HG02623 (cell line): ENCODE measurements at regions not wholly inside any gene's neighbourhood (a gene's known extent, or its start where the extent isn't known, plus 50 kb on each side); places are given as distances from the start of the nearest gene placed in this dataset.

Experiments used
- ATAC-seq: cut with Tn5 transposase; IDR thresholded peaks from one replicate; pipeline ENCODE4 v1.9.1; 2021; ENCODE audit warnings: moderate library complexity; ENCODE audit not compliant: unreplicated experiment

DNA sequence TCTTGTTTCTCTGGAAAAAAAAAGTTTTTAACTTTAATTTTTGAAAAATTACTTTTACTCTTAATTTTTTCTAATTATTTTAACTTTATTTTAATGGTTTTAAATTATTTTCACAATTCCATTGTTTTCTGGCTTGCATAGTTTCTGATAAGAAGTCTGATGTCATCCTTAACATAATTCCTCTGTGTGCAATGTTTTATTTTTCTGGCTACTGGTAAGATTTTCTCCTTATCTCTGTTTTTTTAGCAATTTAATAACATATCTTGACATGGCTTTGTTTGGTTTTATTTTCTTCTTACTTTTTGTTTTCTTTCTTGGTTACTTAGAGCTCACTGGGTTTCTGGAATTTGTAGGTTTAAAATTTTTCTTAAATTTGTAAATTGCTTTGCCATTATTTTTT, 114.8 kb downstream of the TBXT start:
- ATAC-seq: no peak

GRCh38 chr6:166050559-166050958, 117.1 kb downstream of the TBXT start:
- ATAC-seq: no peak

DNA sequence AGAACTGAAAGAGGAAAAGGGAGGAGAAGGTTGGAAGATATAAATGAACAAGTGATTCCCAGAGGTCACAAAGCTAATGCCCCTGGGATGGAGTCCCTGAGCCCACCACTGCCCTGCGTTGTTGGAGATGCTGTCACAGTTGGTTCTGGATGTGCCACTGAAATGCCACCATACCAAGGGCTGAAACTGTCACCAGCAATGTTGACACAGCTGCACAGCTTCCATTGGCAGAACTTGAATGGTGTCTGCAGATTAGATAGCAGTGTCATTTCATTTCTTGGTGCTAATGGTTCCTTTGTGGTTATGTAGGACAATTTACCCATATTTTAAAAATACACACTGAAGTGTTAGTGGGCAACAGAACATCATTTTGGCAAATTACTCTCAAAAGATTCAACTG, 120.7 kb downstream of the TBXT start:
- no peak for ATAC-seq

DNA sequence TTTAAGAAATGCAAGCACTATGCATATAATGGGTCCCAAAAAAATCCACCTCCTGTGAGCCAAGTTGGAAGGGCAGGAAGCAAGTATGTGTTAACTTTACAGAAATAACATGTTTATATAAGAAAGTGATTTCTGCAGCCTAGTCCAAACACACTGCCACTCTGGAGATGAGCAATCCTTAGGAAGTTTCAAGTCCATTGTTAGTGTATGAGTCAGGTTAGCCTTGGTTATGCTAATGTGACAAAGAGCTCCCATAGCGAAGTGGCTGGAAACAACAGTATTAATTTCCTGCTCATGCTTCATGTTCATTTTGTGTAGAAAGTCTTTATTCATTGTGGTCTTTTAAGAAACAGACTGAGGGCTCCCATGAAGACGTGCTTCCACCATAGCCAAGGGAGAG, 121.4 kb downstream of the TBXT start:
- no peak for ATAC-seq

DNA sequence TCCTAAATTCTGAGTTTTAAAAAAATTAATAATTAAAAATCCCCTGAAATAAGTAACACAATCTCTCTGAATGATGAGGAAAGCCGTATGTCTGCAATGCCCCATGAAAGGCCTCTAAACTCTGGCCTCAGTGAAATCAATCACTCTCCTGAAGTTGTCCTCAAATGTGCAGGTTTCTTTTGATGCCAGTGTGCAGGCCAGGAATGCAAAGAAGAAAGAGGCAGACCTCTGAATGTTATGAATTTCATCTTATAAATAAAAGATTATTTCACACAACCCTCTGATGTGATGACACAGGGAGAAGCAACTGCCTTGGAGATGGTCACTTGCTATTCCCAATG, 121.8 kb downstream of the TBXT start:
- ATAC-seq: no peak

DNA sequence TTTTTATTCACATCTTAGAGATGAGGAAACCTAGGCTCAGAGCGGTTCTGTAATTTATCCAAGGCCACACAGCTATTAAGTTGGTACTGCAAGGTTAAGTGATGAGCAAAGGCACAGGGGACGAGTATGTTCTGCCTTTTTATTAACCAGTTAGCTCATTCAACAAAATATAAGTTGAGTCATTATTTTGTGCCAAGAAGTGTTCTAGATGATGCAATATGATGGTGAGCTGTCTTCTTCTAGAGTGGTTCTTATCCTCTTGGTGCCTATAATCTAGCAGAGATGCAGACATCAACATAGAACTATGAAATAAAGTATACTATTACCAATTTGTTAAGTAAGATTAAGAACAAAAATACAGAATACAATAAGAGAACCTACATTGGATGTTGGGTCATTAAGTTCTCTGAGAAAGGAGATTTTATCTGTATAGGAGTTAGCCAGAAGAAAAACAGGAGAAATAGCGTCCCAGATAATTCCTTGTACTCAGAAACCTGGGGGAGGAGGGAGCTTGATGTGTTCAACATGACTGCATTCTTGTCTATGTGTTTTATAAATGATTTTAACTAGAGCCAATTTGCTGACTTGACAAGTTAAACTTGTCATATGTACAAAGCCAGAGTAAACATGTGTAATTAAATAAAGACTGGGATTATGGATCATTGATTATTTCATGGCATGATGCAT, 122.3 kb downstream of the TBXT start:
- no peak for ATAC-seq

GRCh38 chr6:166041277-166041676, 126.4 kb downstream of the TBXT start:
- ATAC-seq: no peak

DNA sequence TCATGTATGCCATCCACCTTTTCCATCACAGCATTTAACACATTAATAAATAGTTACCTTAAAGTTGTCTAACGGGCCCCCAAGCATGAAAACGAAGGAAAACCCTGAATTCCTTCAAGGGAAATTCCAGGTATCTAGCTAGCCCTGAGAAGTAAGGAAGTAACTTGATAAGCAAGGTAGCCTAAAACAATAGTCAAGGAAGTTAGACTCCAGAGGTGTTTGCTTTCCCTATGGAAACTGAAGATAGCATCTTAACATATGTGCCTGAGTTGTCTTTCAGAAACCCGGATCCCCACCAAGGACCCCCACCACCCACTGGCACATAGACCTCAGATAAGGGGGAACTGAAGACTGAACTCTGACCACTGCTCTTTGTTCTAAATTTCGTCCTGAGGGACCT, 127.4 kb downstream of the TBXT start:
- no peak for ATAC-seq

- no peak for ATAC-seq
Measured at GRCh38 chr6:166036316-166037095, 131.1 kb downstream of the TBXT start.

DNA sequence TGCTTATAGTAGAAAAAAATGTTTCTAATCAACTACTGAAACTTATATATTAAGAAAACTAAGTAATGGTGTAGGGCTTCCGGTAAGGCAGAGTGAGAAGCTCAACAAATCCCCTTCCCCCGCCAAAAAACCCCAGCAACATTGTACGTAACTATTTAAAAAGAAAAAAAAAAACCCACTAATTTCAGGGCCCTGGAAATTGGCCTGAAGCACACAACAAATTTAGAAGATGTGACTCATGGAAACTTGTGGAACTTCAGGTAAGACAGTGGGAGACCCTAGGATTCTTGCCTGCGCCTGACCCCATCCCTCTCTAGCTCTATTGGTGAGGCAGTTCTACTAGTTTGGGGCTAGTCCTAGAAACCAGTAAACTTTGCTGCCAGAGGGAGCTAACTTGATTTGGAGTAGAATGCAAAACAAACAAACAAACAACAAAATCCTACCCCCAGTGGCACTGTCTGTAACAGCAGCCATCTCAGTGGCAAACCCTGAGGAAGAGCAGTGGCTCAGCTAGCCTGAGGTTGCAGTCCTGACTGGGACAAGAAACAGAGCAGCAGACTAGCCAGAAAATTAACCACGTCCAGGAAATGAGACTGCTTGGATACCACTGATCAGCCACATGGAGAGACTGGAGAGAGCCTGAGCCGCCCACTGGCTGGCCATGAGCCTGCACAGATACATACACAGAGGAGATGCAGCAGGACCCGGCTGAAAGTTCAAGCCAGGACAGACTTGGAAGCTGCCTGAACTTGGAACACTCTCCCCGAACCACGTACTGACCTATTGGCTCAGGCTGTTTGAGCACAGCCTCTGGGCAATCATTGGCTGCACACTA, 135.1 kb downstream of the TBXT start:
- no peak for ATAC-seq

DNA sequence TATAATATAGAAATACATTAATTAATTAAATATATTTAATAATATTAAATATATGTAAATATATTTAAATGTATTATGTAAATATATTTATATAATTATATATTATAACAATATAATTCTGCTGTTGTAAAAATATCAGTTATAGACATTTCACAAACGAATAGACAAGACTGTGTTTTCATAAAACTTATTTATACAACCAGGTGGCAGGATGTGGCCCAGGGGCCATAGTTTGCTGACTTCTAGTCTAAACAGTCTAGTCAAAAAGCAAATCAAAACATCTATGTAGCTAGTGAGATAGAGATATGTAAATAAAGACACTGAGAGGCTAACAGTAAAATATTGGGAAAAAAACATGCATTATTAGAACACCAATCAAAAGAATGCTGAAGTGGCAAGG, 136.4 kb downstream of the TBXT start:
- no peak for ATAC-seq

GRCh38 chr6:166029506-166029905, 138.1 kb downstream of the TBXT start:
- ATAC-seq: no peak

DNA sequence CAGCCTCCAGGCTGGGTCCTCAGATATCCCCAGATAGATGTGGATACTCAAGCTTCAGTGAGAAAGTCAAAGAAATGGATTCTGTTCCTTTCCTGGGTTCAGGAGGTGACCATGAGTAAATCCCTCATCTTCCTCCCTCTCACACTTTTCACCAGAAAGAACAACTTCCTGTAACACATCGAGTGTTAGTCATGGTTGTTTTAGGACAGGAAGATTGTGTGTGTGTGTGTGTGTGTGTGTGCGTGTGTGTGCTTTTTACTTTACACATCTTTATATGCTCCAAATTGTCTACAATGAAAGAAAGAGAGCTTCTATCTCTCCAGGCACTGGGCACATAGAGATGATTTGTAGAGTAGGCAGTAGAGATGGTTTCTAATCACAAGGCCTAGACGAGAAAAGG, 139.9 kb downstream of the TBXT start:
- ATAC-seq: no peak

GRCh38 chr6:166026586-166027126, 141.0 kb downstream of the TBXT start:
- ATAC-seq: no peak

DNA sequence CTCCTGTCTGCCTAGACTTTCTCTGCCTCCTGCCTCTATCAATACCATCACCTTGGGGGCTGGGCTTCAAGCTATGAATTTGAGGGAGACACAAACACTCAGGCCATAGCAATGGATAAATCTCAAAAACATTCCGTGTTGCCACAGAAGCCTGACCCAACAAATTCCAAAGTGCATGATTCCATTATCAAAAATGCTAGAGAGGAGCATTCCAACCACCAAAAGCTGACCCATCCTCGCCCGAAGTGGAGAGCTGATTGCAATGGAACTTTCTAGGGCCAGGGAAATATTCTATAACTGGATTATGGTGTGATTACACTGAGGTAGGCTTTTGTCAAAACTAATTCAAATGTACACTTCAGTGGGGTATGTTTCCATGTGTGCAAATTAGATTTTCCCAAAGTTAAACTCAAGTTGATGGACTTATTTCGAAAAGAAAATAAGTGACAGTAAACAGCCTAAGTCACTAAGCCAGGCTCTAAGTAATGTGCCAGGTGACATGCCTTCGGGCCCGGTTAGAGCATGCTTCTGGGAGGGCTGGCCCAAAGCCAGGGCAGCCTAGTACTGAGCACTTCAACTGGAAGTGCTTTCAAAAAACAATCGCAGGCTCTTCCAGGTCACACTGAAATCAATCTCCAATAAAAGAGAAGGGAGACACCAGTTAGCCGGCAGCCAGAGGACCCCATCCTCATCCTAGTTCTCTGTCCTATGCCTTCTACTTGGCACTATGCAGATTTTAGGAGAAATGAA, 142.3 kb downstream of the TBXT start:
- ATAC-seq: no peak

DNA sequence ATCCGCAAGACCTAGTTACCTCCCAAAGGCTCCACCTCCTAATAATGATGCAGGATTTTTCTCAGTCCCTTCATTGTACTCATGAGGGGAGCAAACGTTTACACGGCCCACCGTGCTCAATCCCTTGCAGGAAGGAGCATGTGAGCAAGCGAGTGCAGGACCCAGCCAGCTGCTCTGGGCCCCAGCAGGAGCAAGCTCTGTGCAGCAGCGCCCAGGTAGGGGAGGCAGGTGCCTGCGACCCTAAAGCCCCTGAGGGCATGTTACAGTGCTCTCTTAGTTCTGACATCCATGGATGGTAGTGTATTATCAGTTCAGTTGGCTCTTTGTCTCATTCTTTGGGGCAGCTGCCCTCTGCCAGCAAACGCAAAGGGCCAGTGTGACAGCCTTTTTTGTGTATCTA, 143.4 kb downstream of the TBXT start:
- ATAC-seq: no peak

- ATAC-seq: no peak
Measured at GRCh38 chr6:166023273-166023989, 144.2 kb downstream of the TBXT start.

DNA sequence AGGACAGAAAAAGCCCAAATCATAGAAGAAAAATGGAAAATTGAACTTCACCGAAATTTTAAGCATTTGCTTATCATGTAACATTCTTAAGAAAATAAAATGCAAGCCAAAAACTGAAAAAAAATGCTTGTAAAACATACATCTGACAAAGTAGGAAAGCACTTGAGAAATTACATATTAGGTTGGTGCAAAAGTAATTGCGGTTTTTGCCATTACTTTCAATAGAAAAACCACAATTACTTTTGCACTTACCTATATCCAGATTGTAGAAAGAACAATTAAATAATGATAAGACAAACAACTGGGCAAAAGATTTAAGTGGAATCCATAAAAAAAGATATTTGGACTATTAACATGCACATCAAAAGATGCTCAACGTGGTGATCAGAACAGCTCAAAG, 146.2 kb downstream of the TBXT start:
- ATAC-seq: no peak

- no peak for ATAC-seq
Measured at GRCh38 chr6:166019214-166019613, 148.4 kb downstream of the TBXT start.

GRCh38 chr6:166017032-166017635, 150.5 kb downstream of the TBXT start:
- no peak for ATAC-seq
